ENCODE measurements at regions not wholly inside any gene's neighbourhood (a gene's known extent, or its start where the extent isn't known, plus 50 kb on each side); places are given as distances from the start of the nearest gene placed in this dataset.

DNA sequence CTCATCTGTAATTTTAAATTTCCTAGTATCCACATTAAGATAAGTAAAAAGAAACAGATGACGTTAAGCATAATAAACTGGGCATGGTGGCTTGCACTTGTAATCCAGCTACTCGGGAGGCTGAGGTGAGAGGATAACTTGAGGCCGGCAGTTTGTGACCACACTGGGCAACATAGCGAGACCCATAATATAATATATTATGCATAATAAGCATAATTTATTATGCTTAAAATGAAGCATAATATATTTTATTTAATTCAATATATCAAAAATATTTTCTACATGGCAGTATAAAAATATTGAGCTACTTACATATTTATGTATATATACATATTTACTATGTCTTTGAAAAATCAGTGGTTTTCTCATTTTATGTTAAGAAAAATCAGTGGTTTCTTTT, 128.3 kb downstream of the GOSR1 start:
- intact Hi-C loops (cut with micrococcal nuclease; ENCODE audit: unreplicated experiment) (loop anchor here (10.0 kb wide), 1 partner anchor 431 kb away; no protein-coding TSS in a partner anchor), in situ Hi-C loops (cut with MboI) (no loop called here)
- ChIA-PET SMC1A (ENCODE audit: uncharacterized antibody, unreplicated experiment) (interaction anchor here (0.9 to 1.2 kb wide), 2 partner anchors 12 to 70 kb away, joined by 3 read pairs; no protein-coding TSS in a partner anchor), POLR2A (interaction anchor here (0.5 to 0.6 kb wide), 2 partner anchors 93 to 443 kb away, joined by 3 read pairs; no protein-coding TSS in a partner anchor), RAD21 (ENCODE audit: unreplicated experiment) (interaction anchor here (1.2 kb wide), 1 partner anchor 109 kb away, joined by 3 read pairs; no protein-coding TSS in a partner anchor), CTCF (interaction anchor here (0.8 to 1.1 kb wide), 2 partner anchors 10 to 121 kb away, joined by 3 read pairs; no protein-coding TSS in a partner anchor)
- no peak for FAIRE-seq
- 97% methylated on average over 4 of the region's 4 CpGs for WGBS (ENCODE audit: insufficient coverage, insufficient replicate concordance, low lambda C conversion rate, missing lambda C conversion rate)
- Histone ChIP-seq H3K36me3 (ENCODE audit: control insufficient read depth in 2 of 2, insufficient read depth in 2 of 2, low read length in 1 of 2) (no peaks in the 10 kb centered on the region), H3K4me2 (ENCODE audit: control insufficient read depth, insufficient read depth) (no peak overlapping the region), H3K9me3 (replicated peaks; ENCODE audit: control insufficient read depth, insufficient read depth, low read length) (no peaks in the 10 kb centered on the region), H3K4me1 (ENCODE audit: control insufficient read depth, insufficient read depth, low read length) (no peaks in the 10 kb centered on the region; the same call in 1 of the 2 replicates), H3K27me3 (replicated peaks in 1 of 2; ENCODE audit: control insufficient read depth in 2 of 2, insufficient read depth in 2 of 2, low read length in 1 of 2) (no peaks in the 10 kb centered on the region), H3K27ac (ENCODE audit: control insufficient read depth, insufficient read depth) (no peak overlapping the region), H3K9ac (ENCODE audit: control insufficient read depth, insufficient read depth, low read length) (no peak overlapping the region), H2AFZ (ENCODE audit: control insufficient read depth, low read depth, low read length) (no peak overlapping the region), H3K79me2 (ENCODE audit: control insufficient read depth, insufficient read depth, low read length) (peaks cover 32% of the 10 kb centered on the region), H4K20me1 (ENCODE audit: control insufficient read depth, insufficient read depth) (no peaks in the 10 kb centered on the region), H3K4me3 (no peak overlapping the region)
- no peak for ATAC-seq
- BruUV-seq (replicated peaks): no TSS peak
- no peak for DNase-seq (ENCODE audit: low read depth, low spot score)
- TF ChIP-seq IRF4 (IDR thresholded peaks at IDR 0.05; ENCODE audit: low read depth, low read length) (no peak), ZNF24 (IDR thresholded peaks at IDR 0.05) (no peak), CBX5 (IDR thresholded peaks at IDR 0.05; ENCODE audit: low read depth) (no peak), SREBF2 (IDR thresholded peaks at IDR 0.05; ENCODE audit: low read length) (no peak), SPI1 (IDR thresholded peaks at IDR 0.05; ENCODE audit: borderline replicate concordance, insufficient read depth, low read depth, low read length) (no peak), HCFC1 (IDR thresholded peaks at IDR 0.05; ENCODE audit: low read length) (no peak), SMARCA5 (IDR thresholded peaks at IDR 0.05) (no peak), PAX8 (IDR thresholded peaks at IDR 0.05) (no peak), FOXM1 (IDR thresholded peaks at IDR 0.05; ENCODE audit: low read depth, low read length) (no peak), JUNB (IDR thresholded peaks at IDR 0.05) (no peak), SUPT20H (IDR thresholded peaks at IDR 0.05; ENCODE audit: borderline replicate concordance, control insufficient read depth, low read depth, low read length) (no peak), BACH1 (IDR thresholded peaks at IDR 0.05; ENCODE audit: borderline replicate concordance) (no peak)
- TF ChIP-seq, protein P1, sequence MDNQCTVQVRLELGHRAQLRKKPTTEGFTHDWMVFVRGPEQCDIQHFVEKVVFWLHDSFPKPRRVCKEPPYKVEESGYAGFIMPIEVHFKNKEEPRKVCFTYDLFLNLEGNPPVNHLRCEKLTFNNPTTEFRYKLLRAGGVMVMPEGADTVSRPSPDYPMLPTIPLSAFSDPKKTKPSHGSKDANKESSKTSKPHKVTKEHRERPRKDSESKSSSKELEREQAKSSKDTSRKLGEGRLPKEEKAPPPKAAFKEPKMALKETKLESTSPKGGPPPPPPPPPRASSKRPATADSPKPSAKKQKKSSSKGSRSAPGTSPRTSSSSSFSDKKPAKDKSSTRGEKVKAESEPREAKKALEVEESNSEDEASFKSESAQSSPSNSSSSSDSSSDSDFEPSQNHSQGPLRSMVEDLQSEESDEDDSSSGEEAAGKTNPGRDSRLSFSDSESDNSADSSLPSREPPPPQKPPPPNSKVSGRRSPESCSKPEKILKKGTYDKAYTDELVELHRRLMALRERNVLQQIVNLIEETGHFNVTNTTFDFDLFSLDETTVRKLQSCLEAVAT (IDR thresholded peaks at IDR 0.05): no peak
- TF ChIP-seq, protein P2, sequence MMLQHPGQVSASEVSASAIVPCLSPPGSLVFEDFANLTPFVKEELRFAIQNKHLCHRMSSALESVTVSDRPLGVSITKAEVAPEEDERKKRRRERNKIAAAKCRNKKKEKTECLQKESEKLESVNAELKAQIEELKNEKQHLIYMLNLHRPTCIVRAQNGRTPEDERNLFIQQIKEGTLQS (IDR thresholded peaks at IDR 0.05; ENCODE audit: borderline replicate concordance, extremely low read depth, low read depth, low read length): no peak
- TF ChIP-seq, protein P3, sequence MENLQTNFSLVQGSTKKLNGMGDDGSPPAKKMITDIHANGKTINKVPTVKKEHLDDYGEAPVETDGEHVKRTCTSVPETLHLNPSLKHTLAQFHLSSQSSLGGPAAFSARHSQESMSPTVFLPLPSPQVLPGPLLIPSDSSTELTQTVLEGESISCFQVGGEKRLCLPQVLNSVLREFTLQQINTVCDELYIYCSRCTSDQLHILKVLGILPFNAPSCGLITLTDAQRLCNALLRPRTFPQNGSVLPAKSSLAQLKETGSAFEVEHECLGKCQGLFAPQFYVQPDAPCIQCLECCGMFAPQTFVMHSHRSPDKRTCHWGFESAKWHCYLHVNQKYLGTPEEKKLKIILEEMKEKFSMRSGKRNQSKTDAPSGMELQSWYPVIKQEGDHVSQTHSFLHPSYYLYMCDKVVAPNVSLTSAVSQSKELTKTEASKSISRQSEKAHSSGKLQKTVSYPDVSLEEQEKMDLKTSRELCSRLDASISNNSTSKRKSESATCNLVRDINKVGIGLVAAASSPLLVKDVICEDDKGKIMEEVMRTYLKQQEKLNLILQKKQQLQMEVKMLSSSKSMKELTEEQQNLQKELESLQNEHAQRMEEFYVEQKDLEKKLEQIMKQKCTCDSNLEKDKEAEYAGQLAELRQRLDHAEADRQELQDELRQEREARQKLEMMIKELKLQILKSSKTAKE (IDR thresholded peaks at IDR 0.05; ENCODE audit: low read depth, poor library complexity, severe bottlenecking): no peak
- TF ChIP-seq, protein P4, sequence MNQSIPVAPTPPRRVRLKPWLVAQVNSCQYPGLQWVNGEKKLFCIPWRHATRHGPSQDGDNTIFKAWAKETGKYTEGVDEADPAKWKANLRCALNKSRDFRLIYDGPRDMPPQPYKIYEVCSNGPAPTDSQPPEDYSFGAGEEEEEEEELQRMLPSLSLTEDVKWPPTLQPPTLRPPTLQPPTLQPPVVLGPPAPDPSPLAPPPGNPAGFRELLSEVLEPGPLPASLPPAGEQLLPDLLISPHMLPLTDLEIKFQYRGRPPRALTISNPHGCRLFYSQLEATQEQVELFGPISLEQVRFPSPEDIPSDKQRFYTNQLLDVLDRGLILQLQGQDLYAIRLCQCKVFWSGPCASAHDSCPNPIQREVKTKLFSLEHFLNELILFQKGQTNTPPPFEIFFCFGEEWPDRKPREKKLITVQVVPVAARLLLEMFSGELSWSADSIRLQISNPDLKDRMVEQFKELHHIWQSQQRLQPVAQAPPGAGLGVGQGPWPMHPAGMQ (IDR thresholded peaks at IDR 0.05; ENCODE audit: borderline replicate concordance): no peak

Data from GM12878 (cell line).